Stomach (tissue), 4 donors: ENCODE measurements at regions not wholly inside any gene's neighbourhood (a gene's known extent, or its start where the extent isn't known, plus 50 kb on each side); places are given as distances from the start of the nearest gene placed in this dataset.

ENCODE experiments used
- POLR2A ChIP-seq, 4 donors: fragments of 450-650 bp; IDR thresholded peaks; one replicate each; pipeline ENCODE4 v1.6.1; 2016; ENCODE audit warnings: antibody characterized with exemption in 4 of 4, control low read depth in 2 of 4, mild to moderate bottlenecking in 1 of 4, moderate library complexity in 1 of 4
- TF ChIP-seq, protein P1 (sequence below), 7 experiments: fragments of 450-650 bp in 4 of 7; fragments of 200-600 bp in 3 of 7; sonication (generic) in 3 of 7; IDR thresholded peaks; one replicate each; pipeline ENCODE4 v1.5.1; 2016 to 2019; ENCODE audit warnings: antibody characterized with exemption in 7 of 7, control low read depth in 2 of 7, mild to moderate bottlenecking in 1 of 7

GRCh38 chr5:153360860-153361259, 129.6 kb upstream of the GRIA1 start:
- no peak for TF ChIP-seq POLR2A (IDR thresholded peaks at IDR 0.05)
- TF ChIP-seq, protein P1, sequence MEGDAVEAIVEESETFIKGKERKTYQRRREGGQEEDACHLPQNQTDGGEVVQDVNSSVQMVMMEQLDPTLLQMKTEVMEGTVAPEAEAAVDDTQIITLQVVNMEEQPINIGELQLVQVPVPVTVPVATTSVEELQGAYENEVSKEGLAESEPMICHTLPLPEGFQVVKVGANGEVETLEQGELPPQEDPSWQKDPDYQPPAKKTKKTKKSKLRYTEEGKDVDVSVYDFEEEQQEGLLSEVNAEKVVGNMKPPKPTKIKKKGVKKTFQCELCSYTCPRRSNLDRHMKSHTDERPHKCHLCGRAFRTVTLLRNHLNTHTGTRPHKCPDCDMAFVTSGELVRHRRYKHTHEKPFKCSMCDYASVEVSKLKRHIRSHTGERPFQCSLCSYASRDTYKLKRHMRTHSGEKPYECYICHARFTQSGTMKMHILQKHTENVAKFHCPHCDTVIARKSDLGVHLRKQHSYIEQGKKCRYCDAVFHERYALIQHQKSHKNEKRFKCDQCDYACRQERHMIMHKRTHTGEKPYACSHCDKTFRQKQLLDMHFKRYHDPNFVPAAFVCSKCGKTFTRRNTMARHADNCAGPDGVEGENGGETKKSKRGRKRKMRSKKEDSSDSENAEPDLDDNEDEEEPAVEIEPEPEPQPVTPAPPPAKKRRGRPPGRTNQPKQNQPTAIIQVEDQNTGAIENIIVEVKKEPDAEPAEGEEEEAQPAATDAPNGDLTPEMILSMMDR (IDR thresholded peaks at IDR 0.05), result no peak
